Activated T-helper 1 cell treated with Interleukin-2 at 50 U/mL for 16 hours (primary cell): ENCODE measurements at regions not wholly inside any gene's neighbourhood (a gene's known extent, or its start where the extent isn't known, plus 50 kb on each side); places are given as distances from the start of the nearest gene placed in this dataset.

Experiments used
- DNase-seq: peaks from one replicate; pipeline ENCODE4 v3.0.0-alpha.2; 2020; ENCODE audit warnings: low read depth

DNA sequence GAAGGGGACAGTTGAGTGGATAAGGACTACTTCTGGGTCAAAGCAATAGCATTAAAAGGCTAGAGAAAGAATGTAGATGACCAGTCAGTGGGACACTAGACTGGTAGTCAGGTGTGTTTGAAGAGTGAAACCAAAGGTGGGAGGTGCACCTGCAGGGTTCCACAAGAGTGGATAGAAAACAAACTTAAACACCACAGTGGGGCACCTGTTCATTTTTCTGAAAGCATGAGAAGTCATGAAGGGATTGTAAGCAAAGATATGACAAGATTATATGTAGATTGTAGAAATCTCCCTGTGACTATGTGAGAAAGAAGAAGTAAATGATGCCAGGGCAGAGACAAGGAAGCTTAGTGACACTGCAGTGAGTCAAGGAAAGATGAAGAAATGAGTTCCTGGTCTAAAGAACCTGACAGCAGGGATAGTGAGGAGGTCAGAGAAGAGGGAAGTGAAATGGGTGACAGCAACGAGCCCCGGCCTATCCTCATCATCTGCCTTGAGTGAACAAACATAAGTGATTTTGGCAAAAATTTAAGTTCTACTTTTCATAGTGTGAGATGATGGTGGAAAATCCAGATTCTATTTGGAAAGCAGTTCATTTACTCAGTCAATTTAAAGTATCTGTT is 296.9 kb downstream of the TLE4 start:
- DNase-seq = no peak

DNA sequence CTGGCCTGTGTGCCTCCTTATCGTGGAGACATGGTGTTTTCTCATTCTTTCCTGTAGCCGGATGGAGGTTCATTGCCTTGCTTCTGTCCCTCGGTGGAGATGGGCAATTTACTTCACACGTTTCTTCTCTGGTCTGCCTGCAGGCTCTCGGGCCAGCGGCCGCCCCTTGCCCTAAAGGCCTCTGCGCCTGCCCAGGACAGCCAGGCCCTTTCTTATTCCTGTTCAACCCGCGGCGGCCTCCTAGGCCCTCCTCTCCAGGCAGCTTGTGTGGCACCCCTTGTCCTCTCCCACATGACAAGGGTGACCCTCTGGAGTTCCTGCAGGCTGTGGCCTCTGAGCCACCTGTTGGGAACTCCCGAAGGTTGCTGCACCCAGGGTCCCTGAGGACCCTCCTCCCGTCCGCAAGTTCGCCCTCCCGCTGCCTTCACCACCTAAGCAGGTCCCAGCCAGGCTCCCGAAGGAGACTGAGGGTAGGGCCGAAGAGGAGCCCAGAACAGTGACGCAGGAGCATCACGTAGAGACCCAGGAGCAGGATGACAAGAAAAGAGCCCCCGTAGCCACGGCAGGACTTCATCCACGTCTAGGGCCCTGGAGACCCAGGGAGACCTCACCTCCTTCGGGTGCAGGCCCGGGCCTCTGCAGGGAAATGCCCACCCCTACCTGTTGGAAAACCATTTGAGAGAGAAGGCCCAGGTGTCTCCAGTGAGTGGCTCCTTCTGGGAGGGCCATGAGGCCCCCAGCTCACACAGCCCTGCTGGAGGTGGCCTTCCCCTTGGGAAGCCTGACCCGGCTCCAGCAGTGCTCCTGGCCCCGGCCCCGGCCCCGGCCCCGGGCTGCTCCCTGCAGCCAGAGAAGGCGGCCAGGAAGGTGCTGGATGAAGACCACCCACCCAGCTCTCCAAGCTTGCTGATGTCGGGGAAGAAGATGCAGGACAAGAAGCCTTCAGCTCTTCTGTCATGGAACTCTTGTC is 291.4 kb downstream of the TLE4 start:
- DNase-seq = no peak

DNA sequence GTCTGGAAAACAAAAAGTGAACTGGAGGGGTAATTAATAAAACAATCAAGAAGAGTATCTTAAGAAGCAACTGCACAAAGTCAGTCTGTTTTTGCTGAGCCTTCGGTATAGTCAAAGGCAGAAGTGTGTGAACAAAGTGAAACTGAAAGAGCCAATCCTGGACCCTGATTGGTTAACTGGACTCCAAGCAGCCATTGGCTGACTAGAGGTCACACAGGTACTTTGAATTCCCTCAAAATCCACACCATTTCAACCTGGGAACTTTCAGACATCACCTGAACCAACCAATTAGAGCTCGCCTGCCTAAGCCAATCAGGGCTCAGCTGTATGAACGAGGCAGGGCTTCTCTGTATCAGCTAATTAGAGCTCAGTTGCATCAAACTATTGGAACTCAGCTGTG is 286.7 kb downstream of the TLE4 start:
- no peak for DNase-seq

DNA sequence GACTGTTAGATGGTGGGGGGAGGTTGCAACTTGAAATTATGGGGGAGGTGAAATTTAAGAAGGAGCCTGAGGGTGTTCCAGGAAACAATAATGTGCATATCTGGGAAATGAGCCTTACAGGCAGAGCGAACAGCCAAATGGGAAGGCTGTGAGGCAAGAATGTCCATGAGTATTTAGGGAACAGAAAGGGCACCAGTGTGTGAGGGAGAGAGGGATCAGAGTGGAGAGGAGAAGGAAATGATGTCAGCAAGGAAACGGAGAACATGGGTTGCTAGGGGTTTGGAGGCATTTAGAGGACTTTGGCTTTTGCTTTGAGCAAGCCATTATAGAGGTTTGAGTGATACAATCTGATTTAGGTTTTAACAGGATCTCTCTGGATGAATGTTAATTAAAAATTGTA is 285.4 kb downstream of the TLE4 start:
- no peak for DNase-seq

DNA sequence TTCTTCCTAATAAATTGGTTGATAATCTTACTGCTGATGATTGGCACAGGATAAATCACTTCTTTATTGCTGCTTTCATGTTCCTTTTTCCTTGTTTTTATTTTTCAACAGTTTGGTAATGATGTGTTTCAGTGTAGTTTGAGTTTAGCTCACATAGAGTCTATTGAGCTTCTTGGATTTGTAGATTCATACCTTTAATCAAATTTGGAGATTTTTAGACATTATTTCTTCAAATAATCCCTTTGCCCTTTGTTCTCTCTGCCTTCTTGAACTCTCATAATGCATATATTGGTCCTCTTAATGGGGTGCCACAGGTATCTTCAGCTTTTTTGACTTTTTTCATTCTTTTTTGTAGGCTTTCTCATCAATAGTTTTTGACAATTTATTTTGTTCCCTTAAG is 275.3 kb downstream of the TLE4 start:
- no peak for DNase-seq

DNA sequence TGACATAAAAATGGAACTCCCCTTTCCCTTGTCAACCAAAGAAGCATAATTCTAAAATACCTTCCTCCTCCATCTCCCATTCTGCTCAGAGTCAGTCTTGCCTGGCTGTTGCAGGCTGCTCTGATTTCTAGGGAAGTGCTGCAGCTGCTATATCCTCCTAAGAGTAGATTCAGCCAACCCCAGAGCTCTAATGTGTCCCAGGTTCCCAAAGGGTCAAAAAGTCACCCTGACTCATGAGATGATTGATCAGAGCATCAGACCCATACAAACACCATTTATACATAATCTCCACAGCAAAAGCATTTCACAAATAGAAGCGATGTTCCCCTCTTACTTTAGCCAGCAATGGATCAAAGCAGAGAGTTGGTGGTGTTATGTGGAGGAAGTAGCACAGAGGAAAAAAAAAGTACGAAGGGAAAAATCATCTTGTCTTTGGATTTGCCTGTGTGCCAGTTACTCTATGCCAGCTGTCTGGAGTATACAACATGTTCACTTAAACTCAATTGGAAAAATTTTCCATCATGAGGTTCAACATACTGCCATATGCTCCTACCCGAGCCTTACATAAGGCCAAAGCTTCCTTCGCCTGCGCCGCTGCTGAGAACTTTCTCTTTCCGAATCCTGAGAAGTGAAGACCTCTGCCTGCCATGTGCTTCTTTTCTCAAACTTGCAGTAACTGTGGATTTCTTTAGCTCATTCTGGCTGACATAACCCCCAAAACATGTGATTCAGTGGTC is 258.0 kb downstream of the TLE4 start:
- no peak for DNase-seq

DNA sequence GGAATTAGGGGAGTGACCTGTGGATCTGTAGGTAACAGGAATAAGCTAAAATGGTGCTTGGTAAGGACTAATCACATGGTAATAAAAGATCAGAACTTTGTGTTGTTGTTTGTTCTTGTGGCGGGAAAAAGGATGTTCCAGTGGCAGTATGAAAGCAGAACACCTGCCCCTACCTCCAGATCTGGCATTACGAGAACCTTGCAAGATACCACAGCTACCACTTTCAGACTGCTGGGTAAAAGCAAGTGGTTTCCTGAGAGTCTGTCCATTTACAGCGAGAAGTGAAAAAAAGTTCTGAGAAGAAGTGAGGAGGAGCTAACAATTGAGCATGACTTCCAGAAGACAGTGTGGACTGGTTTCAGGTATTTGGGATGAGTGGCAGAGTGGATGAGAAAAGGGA is 252.5 kb downstream of the TLE4 start:
- no peak for DNase-seq

DNA sequence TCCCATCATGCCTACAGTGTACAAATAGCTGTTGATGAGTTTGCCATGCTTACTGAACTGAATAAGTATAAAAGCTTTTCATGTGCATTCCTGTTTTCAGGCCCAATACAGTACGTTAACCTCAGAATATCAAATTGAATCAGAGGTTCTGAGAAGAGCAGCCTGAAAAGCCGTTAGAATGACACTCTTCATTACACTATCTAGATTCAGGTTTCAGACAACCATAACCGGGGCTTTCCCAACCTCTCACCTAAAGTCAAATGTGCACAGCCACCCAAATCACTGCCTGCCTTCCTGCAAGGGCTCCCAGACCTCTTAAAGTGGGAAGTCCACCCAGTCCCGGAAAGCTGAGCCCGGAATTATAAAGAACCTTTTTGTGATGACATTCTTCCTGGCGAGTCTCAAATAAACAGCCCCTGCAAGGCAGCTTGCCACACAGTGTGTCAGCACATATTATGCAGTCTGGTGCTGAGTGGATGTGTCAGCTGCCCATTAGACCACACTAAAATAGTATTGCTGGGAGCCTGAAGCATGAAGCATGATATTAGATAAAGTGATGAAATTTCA is 245.8 kb downstream of the TLE4 start:
- no peak for DNase-seq

DNA sequence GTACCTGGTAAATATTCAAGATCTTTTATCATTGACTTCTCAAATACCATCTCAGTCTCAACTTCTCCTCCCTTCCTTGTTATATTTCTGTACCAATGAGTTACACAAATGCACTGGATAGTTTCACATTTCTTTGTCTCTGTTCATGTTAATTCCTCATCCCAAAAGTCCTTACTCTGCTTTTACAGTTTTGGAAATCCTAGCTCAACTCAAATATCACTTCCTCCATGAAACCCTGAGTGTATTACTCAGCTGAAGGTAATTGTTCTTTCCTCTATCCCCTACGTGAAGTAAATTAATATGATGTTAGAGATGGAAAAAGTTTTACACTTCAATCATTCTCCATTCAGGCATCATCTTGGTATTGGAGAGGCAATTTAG is 241.5 kb downstream of the TLE4 start:
- DNase-seq = no peak

DNA sequence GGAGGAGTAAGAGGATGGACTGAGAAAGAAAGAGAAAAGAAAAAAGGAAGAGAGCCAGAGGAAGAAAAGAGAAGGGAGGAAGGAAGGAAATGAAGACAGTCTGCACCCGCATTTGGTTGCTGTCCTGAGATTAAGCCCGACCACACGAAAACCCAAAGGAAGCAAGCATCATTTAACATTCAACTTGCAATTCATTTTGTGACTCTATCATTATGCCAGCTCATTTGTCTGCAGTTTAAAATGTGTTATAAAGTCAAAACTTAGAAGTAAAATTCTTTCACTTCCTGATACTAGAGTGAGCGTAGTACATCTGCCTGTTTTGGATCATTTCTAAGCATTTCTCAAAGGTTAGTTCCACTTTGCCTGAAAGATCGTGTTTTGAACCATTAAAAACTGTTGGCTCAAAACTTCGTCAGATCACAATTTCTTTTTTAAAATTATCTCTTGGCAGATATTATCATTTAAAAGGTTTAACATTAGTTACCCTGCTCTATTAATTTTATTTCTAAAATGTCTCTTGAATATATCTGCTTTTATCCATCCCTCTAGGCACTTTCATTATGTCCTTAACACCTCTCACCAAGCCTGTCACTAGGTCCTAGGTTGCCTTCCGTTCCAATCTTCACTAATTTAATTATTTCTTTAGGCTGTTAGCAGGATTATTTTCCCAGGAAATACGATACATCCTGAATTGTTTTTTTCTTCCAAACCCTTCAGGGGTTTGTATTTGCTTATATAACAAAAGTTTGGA is 240.9 kb downstream of the TLE4 start:
- no peak for DNase-seq

DNA sequence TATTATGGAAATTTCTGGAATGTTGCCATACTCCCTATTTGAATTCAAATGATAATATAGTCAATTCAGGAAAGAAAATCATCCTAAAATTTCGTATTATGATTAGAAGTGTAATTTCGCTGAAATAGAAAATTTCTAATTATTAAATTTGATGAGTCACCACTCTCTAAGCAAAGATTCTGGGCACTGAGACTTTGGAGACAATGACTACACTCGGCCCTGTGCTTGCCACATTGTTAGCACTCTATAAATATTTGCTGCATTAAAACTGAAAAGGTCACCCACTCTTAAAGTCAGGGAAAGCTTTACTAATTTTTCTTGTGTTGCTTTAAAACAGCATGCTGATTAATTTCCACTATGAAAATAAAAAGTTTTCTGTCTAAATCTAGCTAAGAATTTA is 240.3 kb downstream of the TLE4 start:
- DNase-seq = no peak

DNA sequence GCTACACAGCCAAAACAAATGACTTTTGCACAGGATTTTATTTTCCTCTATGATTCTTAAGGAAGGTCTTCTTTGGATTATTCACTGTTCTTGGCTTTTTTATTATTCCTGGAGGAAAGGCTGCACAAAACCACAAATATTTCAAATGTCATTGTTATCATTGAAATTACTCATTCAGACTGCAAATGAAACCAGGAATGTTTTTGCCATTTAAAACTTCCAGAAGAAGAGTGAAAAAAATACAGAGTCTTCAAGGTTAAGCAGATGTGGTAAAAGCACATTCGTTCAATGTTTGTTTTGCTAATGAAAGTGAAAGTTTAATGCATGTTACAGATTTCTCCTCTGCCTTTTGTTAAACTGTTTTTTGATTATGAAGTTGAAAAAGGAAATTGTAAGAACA is 238.2 kb downstream of the TLE4 start:
- no peak for DNase-seq

DNA sequence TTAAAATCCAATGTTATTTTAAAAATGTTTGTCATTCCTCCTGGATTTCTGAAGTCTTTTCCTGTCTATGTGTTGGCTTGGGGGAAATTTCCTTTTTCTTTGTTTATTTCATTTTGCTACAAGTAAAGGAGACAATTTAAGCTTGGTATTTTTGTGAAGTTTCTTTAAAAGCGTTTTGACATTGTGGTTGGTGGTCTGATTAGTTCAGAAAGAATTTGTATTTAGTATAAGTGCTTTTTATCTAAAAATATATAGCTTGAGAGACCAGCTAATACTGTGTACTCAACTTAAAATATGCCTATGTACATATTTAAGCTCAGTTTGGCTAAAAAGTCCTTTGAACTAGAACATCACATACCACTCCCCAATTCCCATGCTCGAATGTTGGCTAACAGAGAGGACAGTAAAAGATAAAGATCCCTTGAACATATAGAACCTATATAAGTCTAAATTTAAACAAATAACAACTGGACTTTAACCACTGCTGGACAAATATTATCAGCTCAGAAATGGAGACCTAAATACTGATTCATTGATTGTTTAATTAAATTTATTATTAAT is 237.6 kb downstream of the TLE4 start:
- DNase-seq = no peak

DNA sequence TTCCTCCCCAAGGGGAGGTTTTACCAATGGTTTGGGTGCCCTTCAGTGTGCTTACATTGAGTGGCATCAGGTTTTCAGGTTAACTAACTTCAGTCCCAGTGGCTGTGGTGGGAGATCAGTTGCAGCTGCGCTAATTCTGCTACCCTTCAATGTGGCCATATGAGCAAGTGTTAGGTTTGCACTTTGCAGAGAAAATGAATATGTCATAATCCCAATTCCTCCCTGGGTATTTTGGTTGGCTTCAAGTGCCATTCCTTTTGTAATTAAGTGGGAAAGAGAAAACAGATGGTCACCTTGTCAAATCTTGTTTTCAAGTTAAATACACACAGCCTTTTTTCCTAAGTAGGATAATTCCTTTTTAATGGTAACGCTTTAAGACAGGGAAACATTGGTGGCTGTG is 236.2 kb downstream of the TLE4 start:
- DNase-seq = no peak

DNA sequence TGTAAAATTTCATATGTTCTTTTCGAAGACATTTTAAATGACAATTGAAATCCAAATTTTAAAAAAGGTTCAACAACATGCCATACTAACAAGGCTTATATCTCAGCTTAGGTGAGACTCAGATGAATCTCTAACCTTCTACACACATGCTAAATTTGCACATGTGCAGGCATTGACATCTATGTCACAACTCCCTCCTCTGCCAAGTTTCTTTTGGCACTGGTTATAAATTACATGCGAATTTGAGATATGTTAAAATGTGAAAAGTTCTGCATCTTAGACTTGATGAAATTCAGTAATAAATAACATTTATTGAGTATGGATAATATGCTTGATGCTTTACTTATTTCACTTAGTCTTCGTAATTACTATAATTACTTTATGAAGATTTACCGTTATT is 234.3 kb downstream of the TLE4 start:
- no peak for DNase-seq

DNA sequence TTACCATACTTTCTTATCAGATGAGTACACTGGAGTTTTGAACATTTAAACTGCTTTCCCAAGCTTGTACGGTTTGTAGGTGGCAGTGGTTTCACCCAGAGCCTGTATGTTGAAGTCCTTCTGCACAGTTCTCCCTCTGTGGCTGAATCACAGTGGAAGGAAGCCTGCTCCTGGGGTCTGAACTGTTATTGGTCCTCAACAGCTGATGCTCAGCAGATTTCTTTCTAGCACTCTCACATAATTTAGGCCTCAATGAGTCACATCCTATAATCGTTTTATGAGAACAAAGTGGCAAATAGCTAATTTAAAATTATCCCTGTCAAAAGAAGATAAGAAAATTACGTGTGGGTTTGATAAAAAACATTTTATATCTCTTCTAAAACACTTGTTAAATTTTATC is 229.7 kb downstream of the TLE4 start:
- no peak for DNase-seq

DNA sequence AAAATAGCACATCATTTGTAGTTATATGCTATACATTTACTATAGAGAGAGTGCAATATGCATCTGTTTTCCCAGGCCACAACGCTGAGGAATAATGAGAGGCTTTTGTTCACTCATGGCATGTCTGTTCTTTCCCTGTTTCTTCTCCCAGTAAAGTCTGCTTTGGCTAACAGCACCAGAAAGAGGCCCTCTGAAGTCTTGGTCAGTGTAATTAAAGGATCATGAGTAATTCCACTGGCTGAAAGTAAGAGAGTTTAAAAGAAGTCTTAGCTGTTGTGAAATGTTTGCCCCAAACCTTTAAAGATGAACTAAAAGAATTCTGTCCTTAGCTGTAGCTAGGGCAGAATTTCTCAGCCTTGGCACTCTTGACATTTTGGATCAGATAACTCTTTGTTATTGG is 228.8 kb downstream of the TLE4 start:
- no peak for DNase-seq

DNA sequence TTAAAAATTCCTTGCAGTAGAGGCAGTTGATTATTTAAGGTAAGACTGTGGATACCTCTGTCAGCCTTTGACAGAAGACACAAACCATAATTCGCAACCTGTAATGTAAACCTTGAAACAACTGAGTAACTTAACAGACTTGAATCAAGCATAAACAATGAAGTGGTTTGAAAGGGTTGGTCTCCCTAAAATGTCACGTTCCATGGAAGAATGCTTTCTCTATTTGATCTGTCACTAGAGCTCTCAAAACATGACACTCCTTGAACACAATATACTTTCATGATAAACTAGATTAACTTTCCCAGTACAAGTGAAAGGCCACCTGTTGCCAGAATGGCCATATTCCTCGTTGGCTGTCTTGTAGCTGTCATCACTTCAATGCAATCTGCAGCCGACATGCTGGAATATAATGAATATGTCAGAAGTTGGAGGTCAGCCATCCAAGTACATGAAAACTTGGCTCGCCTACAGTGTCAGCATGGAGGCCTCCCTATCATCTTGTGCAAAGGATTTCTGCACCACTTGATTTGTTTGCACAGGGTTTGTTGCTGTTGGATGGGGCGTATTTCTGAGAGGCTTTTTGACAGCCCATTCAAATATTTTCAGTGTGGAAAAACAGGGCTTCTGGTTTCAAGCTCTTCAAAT is 228.0 kb downstream of the TLE4 start:
- DNase-seq = no peak

DNA sequence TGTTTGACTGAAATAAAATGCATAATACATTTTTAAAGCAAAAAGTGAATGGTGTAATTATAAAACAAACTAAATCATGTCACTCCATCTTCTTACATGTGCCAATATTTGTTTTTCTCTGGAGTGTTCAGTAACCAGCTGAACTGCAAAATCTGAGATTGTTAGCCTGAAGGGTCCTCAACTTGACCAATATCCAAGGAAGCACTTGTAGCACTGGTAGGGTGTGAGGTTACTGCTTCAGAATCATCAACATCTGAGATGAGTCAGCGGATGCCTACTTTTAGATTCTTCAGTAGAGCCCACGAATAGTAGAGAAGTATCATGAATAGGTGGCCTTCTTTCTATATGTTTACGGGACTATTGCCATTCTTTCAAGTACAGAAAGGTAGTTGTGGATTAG is 226.7 kb downstream of the TLE4 start:
- DNase-seq = no peak

DNA sequence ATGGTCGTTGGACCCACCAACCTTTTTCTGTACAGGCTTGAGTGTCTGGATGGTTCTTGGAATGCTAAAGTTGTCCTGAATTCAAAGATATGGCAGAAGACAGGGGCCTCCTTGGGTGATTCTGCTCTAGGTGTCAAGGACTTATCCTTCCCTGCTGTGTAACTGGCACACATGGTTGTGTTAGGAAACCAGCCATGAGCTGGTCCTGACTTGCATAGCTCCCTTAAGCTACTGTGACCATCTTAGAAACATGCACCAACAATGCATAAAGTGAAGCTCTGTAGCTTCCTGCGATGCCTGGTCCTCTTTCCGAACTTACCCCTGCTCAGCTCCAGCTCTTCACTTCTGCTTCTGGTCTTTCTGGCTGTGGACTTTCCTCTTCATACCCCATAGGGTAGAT is 224.6 kb downstream of the TLE4 start:
- no peak for DNase-seq

DNA sequence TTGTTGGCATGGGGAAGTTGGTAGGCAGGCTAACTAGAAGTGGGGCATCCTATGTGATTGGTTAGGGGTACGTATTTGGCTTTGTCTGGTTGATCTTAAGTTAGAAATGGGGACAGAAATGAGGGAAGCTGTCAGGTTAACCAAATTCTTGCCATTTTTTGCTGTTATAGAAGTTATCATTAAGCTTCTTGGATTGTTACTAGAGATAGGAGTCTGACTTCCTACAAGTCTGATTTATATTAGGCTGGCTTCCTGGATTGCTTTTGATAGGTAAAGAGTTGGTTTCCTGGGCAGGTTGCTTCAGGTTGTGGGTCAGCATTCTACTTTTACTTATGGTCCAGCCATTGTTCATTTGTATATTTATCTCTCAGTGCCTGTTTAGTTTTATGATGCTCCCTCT is 216.9 kb downstream of the TLE4 start:
- DNase-seq = no peak
